IMR-90 (cell line): ENCODE measurements at regions not wholly inside any gene's neighbourhood (a gene's known extent, or its start where the extent isn't known, plus 50 kb on each side); places are given as distances from the start of the nearest gene placed in this dataset.

Source experiments
- ATAC-seq: fragments of 200-7000 bp; cut with Tn5 transposase; 2 replicates; pipeline ENCODE4 v1.9.1; 2020; ENCODE audit warnings: low read depth, mild to moderate bottlenecking, moderate library complexity
- BruUV-seq: library from RNA; stranded (reverse); fragments of 400-500 nt; replicated peaks from 2 replicates; lab custom pipeline; 2021; lab: Mats Ljungman, UMichigan
- CTCF ChIA-PET: fragments of 300-600 bp; formaldehyde crosslinking; extraction: SDS; loops from one replicate; lab custom pipeline; 2021; ENCODE audit warnings: antibody characterized with exemption; lab: Yijun Ruan, JAX
- POLR2A ChIA-PET: fragments of 300-600 bp; sonication (Branson Sonifier 250); formaldehyde crosslinking; loops from one replicate; lab custom pipeline; 2022; ENCODE audit warnings: antibody characterized with exemption; ENCODE audit not compliant: unreplicated experiment; lab: Charles Lee
- DNase-seq: peaks from one replicate; pipeline ENCODE4 v3.0.0; 2013
- H2AFZ ChIP-seq: replicated peaks from 2 replicates; pipeline ENCODE3; 2013; ENCODE audit warnings: low read length, mild to moderate bottlenecking; ENCODE audit not compliant: poor library complexity
- H2AK5ac ChIP-seq: 2 replicates; pipeline ENCODE4 v1.6.1; 2013; ENCODE audit warnings: low read depth, low read length, inconsistent platforms
- H2AK9ac ChIP-seq: replicated peaks from 2 replicates; pipeline ENCODE3; 2013; ENCODE audit warnings: mild to moderate bottlenecking, low read depth, low read length, moderate library complexity; ENCODE audit not compliant: poor library complexity
- H2BK120ac ChIP-seq: 2 replicates; pipeline ENCODE4 v1.6.1; 2013; ENCODE audit warnings: low read depth, low read length, inconsistent platforms
- H2BK15ac ChIP-seq: 3 replicates; pipeline ENCODE4 v1.6.1; 2013; ENCODE audit warnings: low read depth, low read length, inconsistent platforms
- H2BK20ac ChIP-seq: 2 replicates; pipeline ENCODE4 v1.6.1; 2013; ENCODE audit warnings: low read depth, mild to moderate bottlenecking, inconsistent platforms, low read length, moderate library complexity
- H2BK5ac ChIP-seq: 2 replicates; pipeline ENCODE4 v1.6.1; 2013; ENCODE audit warnings: mild to moderate bottlenecking, low read depth, low read length, inconsistent platforms; ENCODE audit not compliant: poor library complexity, severe bottlenecking
- H3K14ac ChIP-seq: replicated peaks from 2 replicates; pipeline ENCODE4 v1.6.1; 2013; ENCODE audit warnings: low read depth, low read length, inconsistent platforms
- H3K18ac ChIP-seq: 2 replicates; pipeline ENCODE4 v1.6.1; 2013; ENCODE audit warnings: low read depth, low read length, control low read depth
- H3K23ac ChIP-seq: 2 replicates; pipeline ENCODE4 v1.6.1; 2013; ENCODE audit warnings: low read depth, low read length, inconsistent platforms
- H3K27ac ChIP-seq: 2 replicates; pipeline ENCODE4 v1.5.1; 2013; ENCODE audit warnings: mild to moderate bottlenecking, control low read depth, low read length; ENCODE audit not compliant: insufficient read depth
- H3K27me3 ChIP-seq: 2 replicates; pipeline ENCODE4 v1.6.1; 2013; ENCODE audit warnings: low read length; ENCODE audit not compliant: control insufficient read depth, insufficient read depth
- H3K36me3 ChIP-seq: 2 replicates; pipeline ENCODE4 v1.6.1; 2013; ENCODE audit warnings: low read length, mixed read lengths; ENCODE audit not compliant: control insufficient read depth, insufficient read depth
- H3K4ac ChIP-seq: 2 replicates; pipeline ENCODE4 v1.6.1; 2013; ENCODE audit warnings: low read depth, low read length, inconsistent platforms
- H3K4me1 ChIP-seq: 2 replicates; pipeline ENCODE4 v1.6.1; 2013; ENCODE audit warnings: low read length, mixed read lengths; ENCODE audit not compliant: control insufficient read depth, insufficient read depth
- H3K4me2 ChIP-seq: 2 replicates; pipeline ENCODE4 v1.6.1; 2013; ENCODE audit warnings: low read depth, mild to moderate bottlenecking, control low read depth, low read length, moderate library complexity
- H3K4me3 ChIP-seq: 2 replicates; pipeline ENCODE4 v1.5.1; 2013; ENCODE audit warnings: low read depth, mild to moderate bottlenecking, control low read depth, low read length, moderate library complexity; ENCODE audit not compliant: insufficient read depth
- H3K56ac ChIP-seq: 2 replicates; pipeline ENCODE4 v1.6.1; 2013; ENCODE audit warnings: low read length, inconsistent platforms; ENCODE audit not compliant: insufficient read depth; ENCODE audit errors: extremely low read depth
- H3K79me1 ChIP-seq, 2 experiments: 2 replicates each; pipeline ENCODE4 v1.6.1; 2013; ENCODE audit warnings: low read length in 2 of 2, inconsistent platforms in 1 of 2, low read depth in 1 of 2
- H3K9ac ChIP-seq: 2 replicates; pipeline ENCODE4 v1.6.1; 2013; ENCODE audit warnings: low read depth, low read length, control low read depth
- H3K9me1 ChIP-seq: 2 replicates; pipeline ENCODE4 v1.6.1; 2013; ENCODE audit warnings: low read length, inconsistent platforms; ENCODE audit not compliant: insufficient read depth
- H3K9me3 ChIP-seq: 2 replicates; pipeline ENCODE4 v1.6.1; 2013; ENCODE audit warnings: low read length; ENCODE audit not compliant: control insufficient read depth, insufficient read depth
- H4K20me1 ChIP-seq: 2 replicates; pipeline ENCODE4 v1.6.1; 2013; ENCODE audit warnings: low read length, inconsistent platforms; ENCODE audit not compliant: insufficient read depth
- H4K5ac ChIP-seq: 2 replicates; pipeline ENCODE4 v1.6.1; 2013; ENCODE audit warnings: mild to moderate bottlenecking, low read depth, low read length, control low read depth
- H4K8ac ChIP-seq, 2 experiments: 2 replicates each; pipeline ENCODE4 v1.6.1; 2013; ENCODE audit warnings: low read depth in 2 of 2, low read length in 2 of 2, control low read depth in 1 of 2, inconsistent platforms in 1 of 2
- H4K91ac ChIP-seq: 2 replicates; pipeline ENCODE4 v1.6.1; 2013; ENCODE audit warnings: low read depth, low read length, inconsistent platforms; ENCODE audit not compliant: insufficient read depth
- BHLHE40 ChIP-seq: fragments of 150-350 bp; IDR thresholded peaks from 2 replicates; pipeline ENCODE4 v1.6.1; 2016; ENCODE audit warnings: mild to moderate bottlenecking, low read depth, low read length
- CEBPB ChIP-seq: IDR thresholded peaks from 2 replicates; pipeline ENCODE4 v1.6.1; 2012; ENCODE audit warnings: low read depth, low read length, improper control_type of control experiment
- CHD1 ChIP-seq: IDR thresholded peaks from 2 replicates; pipeline ENCODE4 v1.6.1; 2012; ENCODE audit warnings: low read depth, low read length, improper control_type of control experiment
- CTCF ChIP-seq: conservative IDR thresholded peaks from 2 replicates; pipeline ENCODE4 v1.5.1; 2012; ENCODE audit warnings: mild to moderate bottlenecking, low read depth, low read length, improper control_type of control experiment
- ELK1 ChIP-seq: fragments of 150-350 bp; IDR thresholded peaks from 2 replicates; pipeline ENCODE4 v1.6.1; 2016; ENCODE audit warnings: low read depth, mild to moderate bottlenecking, low read length, moderate library complexity, borderline replicate concordance
- FOS ChIP-seq: fragments of 150-350 bp; IDR thresholded peaks from 2 replicates; pipeline ENCODE4 v1.6.1; 2016; ENCODE audit warnings: low read depth, low read length
- MAFK ChIP-seq: IDR thresholded peaks from 2 replicates; pipeline ENCODE4 v1.6.1; 2012; ENCODE audit warnings: low read depth, low read length, improper control_type of control experiment
- MAZ ChIP-seq: IDR thresholded peaks from 2 replicates; pipeline ENCODE4 v1.6.1; 2012; ENCODE audit warnings: low read depth, mild to moderate bottlenecking, low read length, improper control_type of control experiment, moderate library complexity, borderline replicate concordance
- MXI1 ChIP-seq: IDR thresholded peaks from 2 replicates; pipeline ENCODE4 v1.6.1; 2012; ENCODE audit warnings: low read depth, mild to moderate bottlenecking, low read length, moderate library complexity, borderline replicate concordance
- NFE2L2 ChIP-seq: fragments of 150-350 bp; IDR thresholded peaks from 2 replicates; pipeline ENCODE4 v1.6.1; 2016; ENCODE audit warnings: low read depth, mild to moderate bottlenecking, low read length
- POLR2A ChIP-seq: IDR thresholded peaks from 2 replicates; pipeline ENCODE4 v1.6.1; 2012; ENCODE audit warnings: mild to moderate bottlenecking, low read depth, low read length
- RAD21 ChIP-seq: IDR thresholded peaks from 2 replicates; pipeline ENCODE4 v1.6.1; 2012; ENCODE audit warnings: low read length, improper control_type of control experiment
- RCOR1 ChIP-seq: IDR thresholded peaks from 2 replicates; pipeline ENCODE4 v1.6.1; 2012; ENCODE audit warnings: mild to moderate bottlenecking, low read length, improper control_type of control experiment; ENCODE audit not compliant: insufficient replicate concordance
- RFX5 ChIP-seq: IDR thresholded peaks from 2 replicates; pipeline ENCODE4 v1.8.0; 2012; ENCODE audit warnings: low read depth, mild to moderate bottlenecking, low read length, moderate library complexity
- SMC3 ChIP-seq: fragments of 150-350 bp; IDR thresholded peaks from 2 replicates; pipeline ENCODE4 v1.6.1; 2016; ENCODE audit warnings: low read depth, mild to moderate bottlenecking, antibody characterized with exemption, low read length, moderate library complexity
- USF2 ChIP-seq: fragments of 150-350 bp; IDR thresholded peaks from 2 replicates; pipeline ENCODE4 v1.6.1; 2017; ENCODE audit warnings: mild to moderate bottlenecking, antibody characterized with exemption, low read length, low read depth
- WGBS, 2 experiments: methylation state at CpG; one replicate each; pipeline versions ENCODE4 v1.1.5 to v1.1.7; 2013; ENCODE audit warnings: missing lambda C conversion rate in 2 of 2; ENCODE audit not compliant: insufficient read length in 1 of 2; ENCODE audit errors: extremely low coverage in 2 of 2; 5-methylcytosine and 5-hydroxymethylcytosine counted together
- dilution Hi-C: fragments of 300-500 bp; cut with HindIII; formaldehyde crosslinking; loops from one replicate; pipeline ENCODE4 v1.14.3; 2018; ENCODE audit warnings: low sequenced_read_pairs; ENCODE audit not compliant: unreplicated experiment
- in situ Hi-C: fragments of 300-500 bp; cut with MboI; formaldehyde crosslinking; loops from 3 replicates; pipeline ENCODE4 v1.14.3; 2019; ENCODE audit warnings: low sequenced_read_pairs, inconsistent platforms, mixed read lengths
- intact Hi-C: fragments of 100-400 bp; cut with micrococcal nuclease; formaldehyde crosslinking; loops from 2 replicates; pipeline ENCODE4 v1.10.0; 2022

- no peak overlapping the region for H3K56ac ChIP-seq
- in situ Hi-C loops = no loop called here
- no peak overlapping the region for H2BK15ac ChIP-seq
- H2BK120ac ChIP-seq = no peak overlapping the region
- H4K8ac ChIP-seq = no peak overlapping the region
- H3K9me3 ChIP-seq = no peaks in the 10 kb centered on the region
- H4K91ac ChIP-seq = no peak overlapping the region
- no peak overlapping the region for H3K18ac ChIP-seq
- dilution Hi-C loops = no loop called here
- no peak overlapping the region for H2AFZ ChIP-seq
- CTCF ChIA-PET = no interaction called here
- H3K4me3 ChIP-seq = no peak overlapping the region
- POLR2A ChIA-PET = no interaction called here
- H2BK20ac ChIP-seq = no peak overlapping the region
- H3K79me1 ChIP-seq = no peaks in the 10 kb centered on the region
- no peak overlapping the region for H3K27ac ChIP-seq
- H4K20me1 ChIP-seq = no peaks in the 10 kb centered on the region; the same call in 1 of the 2 replicates
- no peak for ATAC-seq
- H4K5ac ChIP-seq = no peak overlapping the region
- H3K4me1 ChIP-seq = no peaks in the 10 kb centered on the region
- no peak overlapping the region for H2AK5ac ChIP-seq
- no peak overlapping the region for H3K4ac ChIP-seq
- H3K14ac ChIP-seq = no peak overlapping the region
- no peak for DNase-seq
- no peak overlapping the region for H2BK5ac ChIP-seq
- no peak for TF ChIP-seq RCOR1
- no peak for TF ChIP-seq CEBPB
- no peak for TF ChIP-seq USF2
- no peak for TF ChIP-seq MXI1
- TF ChIP-seq POLR2A = no peak
- no peak for TF ChIP-seq SMC3
- TF ChIP-seq MAFK = no peak
- TF ChIP-seq CHD1 = no peak
- no peak for TF ChIP-seq ELK1
- TF ChIP-seq NFE2L2 = no peak
- TF ChIP-seq RAD21 = no peak
- no peak for TF ChIP-seq BHLHE40
- TF ChIP-seq FOS = no peak
- no peak for TF ChIP-seq CTCF
- TF ChIP-seq MAZ = no peak
- no peak for TF ChIP-seq RFX5
- no TSS peak for BruUV-seq
- no peaks in the 10 kb centered on the region for H3K36me3 ChIP-seq
- H3K9ac ChIP-seq = no peak overlapping the region
- H3K23ac ChIP-seq = no peak overlapping the region
- intact Hi-C loops = no loop called here
- H3K4me2 ChIP-seq = no peak overlapping the region
- 69% methylated on average over 7 of the region's 11 CpGs; no CpG with 5 or more reads in 1 of the 2 experiments for WGBS, 2 experiments
- peaks cover 5% of the 10 kb centered on the region for H3K27me3 ChIP-seq
- H2AK9ac ChIP-seq = no peak overlapping the region
- H3K9me1 ChIP-seq = no peaks in the 10 kb centered on the region
These were observed 235.1 kb downstream of the BUD13 start for GRCh38 chr11:116537709-116538108.
